ENCODE measurements at regions not wholly inside any gene's neighbourhood (a gene's known extent, or its start where the extent isn't known, plus 50 kb on each side); places are given as distances from the start of the nearest gene placed in this dataset.

DNA sequence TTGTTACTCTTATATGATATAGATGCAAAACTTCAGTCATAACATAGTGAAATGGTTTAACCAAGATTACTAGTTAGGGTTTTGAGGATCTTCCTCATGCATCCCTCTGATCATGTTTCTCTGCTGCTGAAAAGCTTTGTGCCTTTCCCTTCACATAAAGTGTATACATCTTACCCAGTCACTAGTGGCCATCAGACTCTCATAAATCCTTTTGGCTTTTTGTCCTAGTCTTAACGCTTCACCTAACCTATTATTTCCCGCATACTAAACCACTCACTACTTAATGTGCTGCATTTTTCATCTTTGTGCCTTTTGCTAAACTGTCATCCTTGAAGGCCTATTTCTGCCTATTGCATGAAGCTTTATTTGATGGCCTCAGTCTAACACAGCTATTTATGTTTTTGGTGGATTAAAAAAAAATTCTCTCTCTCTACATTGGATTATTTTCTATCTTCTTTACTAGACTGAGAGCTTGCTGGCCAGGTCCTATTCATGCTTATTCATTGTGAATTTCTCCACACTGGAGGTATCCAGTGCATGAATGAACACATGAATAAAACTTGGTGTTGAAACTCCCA, 717.6 kb upstream of the GOLIM4 start:
- H3K4me3 ChIP-seq = no peak overlapping the region
- no peaks in the 10 kb centered on the region for H3K36me3 ChIP-seq
- no peak for TF ChIP-seq CTCF (IDR thresholded peaks at IDR 0.05; ENCODE audit: borderline replicate concordance)
- intact Hi-C loops (cut with micrococcal nuclease) = no loop called here
- H3K4me1 ChIP-seq = no peaks in the 10 kb centered on the region
- DNase-seq = no peak
- H3K27ac ChIP-seq (replicated peaks) = no peak overlapping the region
- no peaks in the 10 kb centered on the region for H3K27me3 ChIP-seq (ENCODE audit: low read depth)
- no peaks in the 10 kb centered on the region for H3K9me3 ChIP-seq (replicated peaks)

GRCh38 chr3:168812234-168812633, 716.5 kb upstream of the GOLIM4 start:
- Histone ChIP-seq H3K9me3 (replicated peaks) (no peaks in the 10 kb centered on the region), H3K4me3 (no peak overlapping the region), H3K36me3 (no peaks in the 10 kb centered on the region), H3K27me3 (ENCODE audit: low read depth) (no peaks in the 10 kb centered on the region), H3K27ac (replicated peaks) (no peak overlapping the region), H3K4me1 (no peaks in the 10 kb centered on the region)
- intact Hi-C loops (cut with micrococcal nuclease) = no loop called here
- TF ChIP-seq CTCF (IDR thresholded peaks at IDR 0.05; ENCODE audit: borderline replicate concordance) = no peak
- DNase-seq = no peak

GRCh38 chr3:168808596-168808995, 712.9 kb upstream of the GOLIM4 start:
- no peaks in the 10 kb centered on the region for H3K27me3 ChIP-seq (ENCODE audit: low read depth)
- H3K4me1 ChIP-seq = no peaks in the 10 kb centered on the region
- TF ChIP-seq CTCF (IDR thresholded peaks at IDR 0.05; ENCODE audit: borderline replicate concordance) = no peak
- no peak for DNase-seq
- no peak overlapping the region for H3K4me3 ChIP-seq
- H3K36me3 ChIP-seq = no peaks in the 10 kb centered on the region
- no peak overlapping the region for H3K27ac ChIP-seq (replicated peaks)
- intact Hi-C loops (cut with micrococcal nuclease) = no loop called here
- no peaks in the 10 kb centered on the region for H3K9me3 ChIP-seq (replicated peaks)

GRCh38 chr3:168807448-168807847, 711.7 kb upstream of the GOLIM4 start:
- no peak for TF ChIP-seq CTCF (IDR thresholded peaks at IDR 0.05; ENCODE audit: borderline replicate concordance)
- Histone ChIP-seq H3K4me1 (no peaks in the 10 kb centered on the region), H3K27me3 (ENCODE audit: low read depth) (no peaks in the 10 kb centered on the region), H3K9me3 (replicated peaks) (no peaks in the 10 kb centered on the region), H3K36me3 (no peaks in the 10 kb centered on the region), H3K4me3 (no peak overlapping the region), H3K27ac (replicated peaks) (no peak overlapping the region)
- DNase-seq = no peak
- intact Hi-C loops (cut with micrococcal nuclease) = no loop called here

- no peak for TF ChIP-seq CTCF (IDR thresholded peaks at IDR 0.05; ENCODE audit: borderline replicate concordance)
- DNase-seq = no peak
- Histone ChIP-seq H3K4me1 (no peaks in the 10 kb centered on the region), H3K27me3 (ENCODE audit: low read depth) (no peaks in the 10 kb centered on the region), H3K27ac (replicated peaks) (no peak overlapping the region), H3K4me3 (no peak overlapping the region), H3K36me3 (no peaks in the 10 kb centered on the region), H3K9me3 (replicated peaks) (no peaks in the 10 kb centered on the region)
- intact Hi-C loops (cut with micrococcal nuclease) = no loop called here
Measured at GRCh38 chr3:168806871-168807270, 711.1 kb upstream of the GOLIM4 start.
